T-helper 22 cell (primary cell): ENCODE measurements at regions not wholly inside any gene's neighbourhood (a gene's known extent, or its start where the extent isn't known, plus 50 kb on each side); places are given as distances from the start of the nearest gene placed in this dataset.
"Not testable (repeated sequence)": the region's sequence is repeated elsewhere in the genome, so short reads cannot be mapped to it uniquely, and the experiment has no call there.

Source experiments
- DNase-seq: peaks from one replicate; pipeline ENCODE4 v3.0.0-alpha.2; 2020; ENCODE audit warnings: low read depth

DNA sequence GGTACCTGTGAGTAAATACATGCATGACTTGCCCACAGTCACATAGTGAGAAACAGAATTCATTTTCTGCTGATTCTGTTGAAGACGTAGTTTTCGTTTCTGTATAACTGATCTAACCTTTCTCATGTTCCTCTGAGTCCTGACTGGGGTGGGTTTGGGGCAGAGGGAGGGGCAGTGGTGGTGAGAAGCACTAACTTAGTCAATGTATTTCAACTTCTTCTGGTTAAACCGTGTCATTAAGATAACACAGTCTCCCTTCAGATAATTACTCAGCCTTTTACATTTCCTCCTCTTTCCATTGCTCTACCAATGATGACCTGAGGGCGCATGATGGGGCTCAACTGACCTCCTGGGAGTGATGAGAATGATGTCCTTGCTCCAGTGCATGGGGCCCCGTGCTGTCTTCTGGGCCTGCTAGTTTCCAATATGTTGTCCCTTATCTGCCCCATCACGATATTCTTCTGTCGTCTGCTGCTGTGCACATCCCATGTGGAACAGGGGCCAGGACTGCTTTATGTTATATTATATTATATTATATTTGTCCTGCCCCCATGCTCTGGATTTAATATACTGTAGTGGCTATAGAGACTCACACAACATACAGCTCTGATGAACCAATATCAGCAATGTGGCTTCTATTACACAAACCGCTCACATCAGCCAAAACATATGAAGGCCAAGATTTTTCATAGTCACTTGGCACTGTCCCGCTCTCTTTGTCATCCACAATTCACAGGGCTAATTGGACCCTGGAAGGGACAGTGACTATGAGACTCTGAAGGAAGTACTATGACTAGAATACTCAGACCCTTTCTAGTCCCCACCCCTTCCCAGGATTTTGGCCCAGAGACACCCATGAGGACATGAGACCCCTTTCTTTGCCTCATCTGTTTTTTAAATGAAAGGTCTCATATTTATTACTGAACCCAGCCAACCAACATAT lies 407.1 kb upstream of the MCTP2 start:
- DNase-seq, result no peak

DNA sequence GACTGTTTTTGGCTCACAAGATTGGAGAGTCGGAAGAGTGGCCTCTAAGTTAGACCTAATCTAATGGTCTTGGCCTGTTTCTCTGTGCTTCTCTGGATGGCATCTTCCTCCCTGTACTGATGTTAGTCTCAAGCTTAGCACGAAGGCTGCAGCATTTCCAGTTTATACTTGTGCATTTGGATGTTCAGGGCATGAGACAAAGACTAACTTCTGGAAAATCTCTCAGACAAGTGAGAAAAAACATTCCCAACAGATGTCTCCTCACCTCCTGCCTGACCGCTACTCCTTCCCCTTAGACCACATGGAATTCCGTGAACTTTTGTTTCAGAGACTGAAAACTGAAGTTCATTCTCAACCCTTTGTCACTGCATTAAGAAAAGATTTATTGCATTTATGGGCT lies 410.8 kb upstream of the MCTP2 start:
- DNase-seq, result no peak

DNA sequence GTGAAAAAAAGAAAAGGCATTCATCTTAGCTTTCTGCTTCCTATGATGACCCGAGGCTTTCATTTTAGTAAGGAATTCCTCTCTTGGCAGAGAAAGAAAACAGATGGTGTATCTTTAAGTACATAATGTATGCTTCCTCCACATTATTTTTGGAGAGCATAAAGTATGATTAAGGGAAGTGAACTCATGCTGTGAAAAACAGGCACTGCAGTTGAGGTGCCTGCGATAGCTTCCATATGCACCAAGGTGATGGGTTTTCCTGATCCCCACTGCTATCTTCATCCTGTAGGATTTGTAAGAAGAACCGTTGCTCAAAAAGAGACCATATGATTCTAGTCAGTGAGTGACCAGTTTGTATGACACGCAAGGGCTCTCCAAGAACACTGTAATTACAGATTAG lies 411.5 kb upstream of the MCTP2 start:
- DNase-seq, result no peak

DNA sequence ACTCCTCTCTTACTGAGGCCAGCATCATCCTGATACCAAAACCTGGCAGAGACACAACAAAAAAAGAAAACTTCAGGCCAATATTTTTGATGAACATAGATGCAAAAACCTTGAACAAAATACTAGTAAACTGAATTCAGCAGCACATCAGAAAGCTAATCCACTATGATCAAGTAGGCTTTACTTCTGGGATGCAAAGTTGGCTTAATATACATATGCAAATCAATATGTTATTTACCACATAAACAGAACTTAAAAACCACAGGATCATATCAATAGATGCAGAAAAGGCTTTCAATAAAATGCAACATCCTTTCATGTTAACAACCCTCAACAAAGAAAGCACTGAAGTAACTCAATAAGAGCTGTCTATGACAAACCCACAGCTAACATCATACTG lies 414.5 kb upstream of the MCTP2 start:
- DNase-seq, result no peak

DNA sequence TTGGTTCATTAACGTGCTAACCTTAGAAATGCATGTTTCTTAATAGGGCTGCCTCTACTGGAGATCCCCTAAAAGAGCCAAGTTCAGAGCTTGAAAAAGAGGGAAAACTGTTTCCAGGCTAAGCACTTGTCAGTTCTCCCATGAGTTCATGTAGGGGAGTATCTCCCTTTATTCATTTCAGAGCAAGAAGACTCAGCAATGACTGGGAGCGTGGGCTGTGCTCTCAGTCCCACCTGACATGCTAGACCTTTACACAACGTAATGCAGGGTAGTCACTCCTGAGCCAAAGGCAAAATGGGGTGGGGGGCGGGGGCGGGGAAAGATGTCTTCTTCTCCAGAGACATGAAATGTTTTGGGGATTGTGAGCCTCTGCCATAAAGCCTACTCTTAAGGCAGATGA lies 420.1 kb upstream of the MCTP2 start:
- no peak for DNase-seq

DNA sequence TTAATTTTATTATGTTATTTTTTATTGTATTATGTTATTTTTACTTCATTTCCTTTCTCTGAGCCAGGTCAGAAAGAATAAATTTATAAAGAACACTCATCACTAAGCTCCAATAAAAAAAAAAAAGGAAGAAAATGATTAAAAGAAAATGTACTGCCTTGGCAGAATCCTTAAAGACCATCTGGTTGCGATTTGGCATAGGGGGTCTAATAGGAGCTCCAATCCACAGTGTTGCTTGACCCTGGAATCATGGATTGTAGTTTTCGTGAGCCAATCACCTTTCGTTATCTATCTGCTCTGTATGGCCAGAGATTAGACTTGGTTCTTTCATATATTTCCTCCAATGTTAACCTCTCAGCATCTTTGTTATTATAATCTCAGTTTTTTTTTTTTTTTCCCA lies 421.8 kb upstream of the MCTP2 start:
- DNase-seq, result no peak

DNA sequence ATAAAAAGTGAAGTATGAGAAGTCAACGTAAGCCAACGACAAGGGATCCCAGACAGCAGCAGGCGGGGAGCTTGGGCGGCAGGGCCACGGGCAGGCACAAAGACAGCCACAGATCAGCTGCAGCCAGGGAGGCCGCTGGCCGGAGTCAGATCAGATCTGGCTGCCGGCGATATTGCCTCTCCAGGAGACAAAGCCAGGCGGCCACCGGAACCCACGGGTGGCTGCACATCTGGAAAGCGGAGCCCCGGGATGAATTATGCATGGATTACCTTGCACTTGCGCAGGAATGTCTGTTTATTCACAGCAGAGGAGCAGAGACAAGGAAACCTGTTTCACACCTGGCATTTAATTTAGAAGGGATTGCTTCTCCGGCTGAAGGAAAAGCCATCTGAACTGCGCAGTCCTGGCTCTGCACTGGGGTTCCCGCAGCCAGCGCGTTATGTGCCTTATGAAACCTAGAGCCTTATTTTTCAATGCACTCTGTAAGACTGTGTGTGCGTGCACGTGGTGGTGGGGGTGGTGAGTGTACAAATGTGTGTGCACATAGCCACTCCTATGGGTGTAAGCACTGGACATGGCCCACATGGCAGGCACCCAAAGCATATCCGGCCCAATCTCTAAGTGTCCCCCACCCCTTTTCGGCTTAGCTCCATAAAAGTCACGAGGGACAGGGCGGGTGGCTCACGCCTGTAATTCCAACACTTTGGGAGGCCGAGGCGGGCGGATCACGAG lies 427.8 kb upstream of the MCTP2 start:
- DNase-seq, result no peak

DNA sequence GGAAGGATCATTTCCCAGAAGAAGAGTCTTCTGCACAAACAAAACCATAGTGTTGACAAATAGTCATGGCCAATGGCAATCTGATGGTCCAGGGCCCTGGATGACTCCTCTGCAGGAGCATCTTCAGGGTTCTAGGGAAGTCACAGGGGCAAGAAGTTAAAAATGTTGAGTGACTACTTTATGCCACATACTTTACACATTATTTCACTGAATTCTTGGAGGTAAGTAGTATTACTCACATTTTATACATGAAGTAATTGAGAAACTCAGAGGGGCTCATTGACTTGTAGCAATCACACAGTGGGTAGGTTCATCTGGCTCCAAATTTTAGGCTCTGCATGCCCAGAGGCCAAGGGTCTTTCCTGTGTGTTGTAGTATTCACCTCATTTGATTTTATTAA lies 430.2 kb upstream of the MCTP2 start:
- no peak for DNase-seq

DNA sequence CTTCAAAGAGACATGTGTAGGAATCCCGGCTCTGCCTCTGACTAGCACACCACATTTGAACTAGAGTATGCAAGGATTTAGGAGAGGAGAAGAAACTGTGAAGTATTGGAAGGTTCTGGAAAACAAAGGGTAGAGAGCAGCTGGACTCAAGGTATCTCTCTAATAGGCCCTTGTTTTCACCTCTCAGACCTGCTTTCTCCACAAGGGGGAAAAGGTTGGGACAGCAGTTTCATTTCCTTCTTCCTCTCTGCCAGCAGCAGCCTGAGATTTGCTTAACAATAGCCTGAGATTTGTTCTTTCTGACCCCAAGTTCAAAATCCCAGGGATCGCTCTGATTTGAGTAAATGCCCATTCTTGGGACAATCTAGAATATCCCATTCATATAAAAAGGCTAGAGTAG lies 430.6 kb upstream of the MCTP2 start:
- DNase-seq, result no peak

DNA sequence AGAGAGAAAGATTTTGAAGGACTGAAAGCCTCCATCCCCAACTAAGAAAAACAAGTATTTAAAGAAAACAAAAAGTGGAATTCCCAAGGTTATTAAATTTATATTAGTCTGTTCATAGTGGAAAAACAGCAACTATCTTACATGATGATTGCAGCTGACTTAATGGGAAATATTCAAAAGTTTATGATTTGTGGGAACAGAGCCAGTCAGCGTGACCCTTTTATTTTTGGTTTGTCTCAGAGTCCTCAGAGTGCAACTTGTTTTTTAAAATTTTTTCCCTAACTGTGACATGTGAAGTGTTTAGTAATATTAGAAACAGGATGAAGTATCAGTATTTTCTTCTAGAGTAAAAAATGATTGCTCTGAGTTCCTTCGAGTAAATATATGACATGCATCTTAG lies 441.9 kb upstream of the MCTP2 start:
- DNase-seq, result no peak

DNA sequence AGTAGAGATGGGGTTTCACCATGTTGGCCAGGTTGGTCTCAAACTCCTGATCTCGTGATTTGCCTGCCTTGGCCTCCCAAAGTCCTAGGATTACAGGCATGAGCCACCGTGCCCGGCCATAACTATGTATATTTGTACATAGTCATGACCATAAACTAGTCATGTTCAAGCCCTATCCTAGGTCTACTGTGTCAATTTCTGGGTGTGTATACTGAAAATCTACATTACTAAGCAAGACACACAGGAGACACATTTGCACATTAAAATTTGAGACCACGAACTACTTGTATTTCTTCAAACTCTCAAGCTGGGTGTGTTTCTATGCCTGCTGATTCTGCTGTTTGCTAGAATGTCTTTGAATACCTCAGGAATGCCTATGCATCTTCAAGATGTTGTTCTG lies 451.3 kb upstream of the MCTP2 start:
- no peak for DNase-seq

DNA sequence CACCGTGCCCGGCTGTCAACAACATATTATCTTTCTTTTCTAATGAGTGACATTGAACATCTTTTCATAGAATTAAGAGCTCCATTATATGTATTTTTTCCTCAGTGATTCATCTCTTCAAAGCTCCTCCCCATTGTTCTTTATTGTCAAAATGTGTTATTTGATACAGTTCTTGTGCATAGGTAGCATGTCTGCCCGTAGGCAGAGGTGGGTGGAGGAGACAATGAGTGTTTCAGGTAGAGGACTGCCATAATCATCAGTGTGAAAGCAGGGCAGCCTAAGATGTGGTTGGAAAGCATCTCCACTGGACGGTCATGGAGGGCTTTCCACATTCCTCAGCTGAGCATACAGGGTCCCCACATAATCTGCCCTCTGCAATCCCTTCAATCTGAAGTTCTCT lies 452.0 kb upstream of the MCTP2 start:
- no peak for DNase-seq

DNA sequence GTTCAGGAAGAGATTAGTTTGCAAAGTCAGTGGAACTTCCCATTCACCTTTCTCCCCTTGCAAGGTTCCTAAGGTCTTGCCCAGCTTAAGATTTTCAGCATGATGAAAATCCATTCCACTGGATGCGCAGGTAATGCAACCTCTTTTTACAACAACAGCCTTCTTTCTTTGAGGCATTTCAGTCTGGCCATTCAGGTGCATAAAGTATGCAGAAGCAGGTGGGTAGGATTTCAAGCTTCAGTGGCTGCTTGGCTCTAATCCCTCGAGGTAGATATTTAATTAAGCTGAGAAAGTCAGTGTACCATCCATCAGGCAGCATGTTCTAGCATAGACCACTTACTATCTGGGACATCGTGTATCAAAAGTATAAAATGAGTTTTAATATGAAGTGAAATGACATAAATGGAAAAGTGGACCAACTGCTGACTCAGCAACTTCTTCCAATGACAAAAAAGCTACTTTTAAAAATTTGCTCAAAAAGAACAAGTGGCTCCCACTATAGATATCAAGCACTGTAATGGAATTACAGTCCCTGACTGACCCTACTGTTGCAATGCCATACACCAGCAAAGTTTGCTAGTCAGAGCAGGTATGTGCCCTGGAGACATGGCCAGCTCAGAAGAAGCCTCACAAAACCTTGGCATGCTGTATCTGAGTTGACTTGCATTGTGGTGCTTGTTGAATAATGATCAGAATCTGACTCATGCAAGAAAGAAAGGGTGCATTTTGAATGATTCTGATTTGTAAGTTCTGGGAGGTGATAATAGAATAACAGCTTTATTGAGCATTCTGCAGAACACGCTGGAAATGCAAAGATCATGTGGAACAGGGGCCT lies 459.9 kb upstream of the MCTP2 start:
- no peak for DNase-seq

DNA sequence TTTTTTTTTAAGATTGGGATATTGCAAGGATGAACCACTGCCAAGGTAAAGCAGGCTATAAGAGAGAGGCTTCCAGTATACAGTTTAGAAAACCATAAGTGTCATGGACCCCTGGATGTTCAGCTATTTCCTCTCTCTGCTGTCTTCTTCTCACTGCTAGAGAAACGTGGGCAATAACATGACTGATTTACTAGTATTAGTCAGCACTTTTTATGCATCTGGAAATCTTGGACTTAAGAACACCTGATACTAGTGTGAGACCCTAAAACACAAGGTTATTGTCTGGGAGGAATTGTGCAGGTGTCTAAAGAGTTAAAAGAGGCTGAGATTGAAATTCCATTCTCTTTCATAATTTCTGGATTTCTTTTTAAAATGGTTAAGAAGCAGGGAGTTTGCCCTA lies 460.6 kb upstream of the MCTP2 start:
- DNase-seq, result no peak

DNA sequence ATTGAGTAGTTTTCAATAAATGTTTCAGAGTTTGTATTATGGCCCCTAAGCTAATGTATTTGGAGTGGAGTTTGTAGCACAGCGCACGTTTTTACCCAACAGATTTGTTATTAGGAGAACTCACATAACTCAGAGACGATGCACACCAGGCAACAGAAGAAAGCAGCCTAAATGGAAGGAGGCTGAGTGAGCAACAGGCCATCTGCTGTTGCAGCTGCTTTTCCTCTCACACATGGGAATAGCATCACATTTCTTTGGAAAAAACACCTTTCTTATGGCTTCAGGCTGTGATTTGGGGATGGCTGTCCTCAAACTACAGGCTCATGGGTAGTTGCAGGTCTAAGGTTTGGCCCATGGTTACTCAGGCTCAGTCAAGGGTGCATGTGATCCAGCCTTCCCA lies 469.3 kb upstream of the MCTP2 start:
- no peak for DNase-seq

DNA sequence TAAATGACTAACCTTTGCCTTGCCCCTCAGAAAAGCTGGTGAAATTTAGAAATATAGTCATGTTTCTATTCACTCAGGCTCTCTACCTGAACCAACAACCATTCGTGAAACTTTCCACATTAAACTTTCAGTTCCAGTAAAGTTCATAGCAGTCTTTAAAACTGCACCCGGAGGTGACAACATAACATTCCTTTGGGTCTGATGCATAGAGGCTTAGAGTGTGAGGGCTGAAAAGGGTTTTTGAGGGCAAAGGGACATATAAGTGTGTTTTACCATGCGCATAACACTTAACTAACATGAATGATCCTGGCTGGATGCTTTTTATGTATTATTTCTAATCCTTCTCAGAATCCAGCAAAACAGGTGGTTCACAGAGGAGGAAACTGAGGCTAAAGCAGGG lies 471.7 kb upstream of the MCTP2 start:
- DNase-seq, result no peak

DNA sequence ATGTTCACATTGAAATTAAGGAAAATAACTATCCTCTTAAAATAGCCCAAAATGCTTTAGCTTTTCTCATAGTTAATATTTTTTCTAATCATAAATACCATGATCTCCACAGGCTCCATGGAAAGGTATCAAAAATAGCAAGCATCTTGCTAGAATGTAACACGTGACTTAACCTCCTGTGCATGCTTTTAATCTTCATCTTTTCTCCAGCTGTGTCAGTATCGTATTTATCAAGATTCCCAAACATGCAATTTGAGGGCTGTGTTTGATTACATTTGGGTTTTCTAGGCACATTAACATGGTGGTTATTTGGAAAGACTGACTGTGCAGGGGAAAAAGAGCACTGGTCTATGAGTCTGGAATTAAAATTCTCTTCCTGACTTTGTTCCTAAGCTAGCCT lies 472.5 kb upstream of the MCTP2 start:
- no peak for DNase-seq

DNA sequence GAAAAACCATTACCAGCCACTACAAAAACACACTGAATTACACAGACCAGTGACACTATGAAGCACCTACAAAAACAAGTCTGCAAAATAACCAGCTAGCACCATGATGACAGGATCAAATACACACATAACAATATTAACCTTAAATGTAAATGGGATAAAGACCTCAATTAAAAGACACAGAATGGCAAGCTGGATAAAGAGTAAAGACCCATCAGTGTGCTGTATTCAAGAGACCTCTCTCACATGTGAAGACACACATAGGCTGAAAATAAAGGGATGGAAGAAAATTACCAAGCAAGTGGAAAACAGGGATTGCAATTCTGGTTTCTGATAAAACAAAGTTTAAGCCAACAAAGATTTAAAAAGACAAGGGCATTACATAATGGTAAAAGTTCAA lies 482.7 kb upstream of the MCTP2 start:
- no peak for DNase-seq

DNA sequence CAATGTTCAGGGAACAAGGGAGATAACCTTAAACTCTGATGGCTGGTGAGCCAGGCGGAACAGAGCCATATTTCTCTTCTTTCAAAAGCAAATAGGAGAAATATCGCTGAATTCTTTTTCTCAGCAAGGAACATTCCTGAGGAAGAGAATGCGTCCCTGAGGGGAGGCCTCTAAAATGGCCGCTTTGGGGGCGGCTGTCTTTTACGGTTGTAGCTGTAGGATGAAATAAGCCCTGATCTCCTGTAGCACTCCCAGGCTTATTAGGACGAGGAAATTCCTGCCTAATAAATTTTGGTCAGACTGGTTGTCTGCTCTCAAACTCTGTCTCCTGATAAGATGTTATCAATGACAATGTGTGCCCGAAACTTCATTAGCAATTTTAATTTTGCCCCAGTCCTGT lies 496.4 kb upstream of the MCTP2 start:
- not testable (repeated sequence) for DNase-seq

DNA sequence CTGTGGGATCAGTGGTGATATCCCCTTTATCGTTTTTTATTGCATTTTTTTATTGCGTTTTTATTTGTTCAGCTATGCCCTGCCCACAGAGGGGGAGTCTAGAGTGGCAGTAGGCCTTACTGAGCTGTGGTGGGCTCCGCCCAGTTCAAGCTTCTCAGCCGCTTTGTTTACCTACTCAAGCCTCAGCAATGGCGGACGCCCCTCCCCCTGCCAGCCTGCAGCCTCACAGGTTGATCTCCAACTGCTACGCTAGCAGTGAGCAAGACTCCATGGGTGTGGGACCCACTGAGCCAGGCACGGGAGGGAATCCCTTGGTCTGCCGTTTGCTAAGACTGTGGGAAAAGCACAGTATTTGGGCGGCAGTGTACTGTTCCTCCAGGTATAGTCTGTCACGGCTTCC lies 500.6 kb upstream of the MCTP2 start:
- DNase-seq, result no peak

DNA sequence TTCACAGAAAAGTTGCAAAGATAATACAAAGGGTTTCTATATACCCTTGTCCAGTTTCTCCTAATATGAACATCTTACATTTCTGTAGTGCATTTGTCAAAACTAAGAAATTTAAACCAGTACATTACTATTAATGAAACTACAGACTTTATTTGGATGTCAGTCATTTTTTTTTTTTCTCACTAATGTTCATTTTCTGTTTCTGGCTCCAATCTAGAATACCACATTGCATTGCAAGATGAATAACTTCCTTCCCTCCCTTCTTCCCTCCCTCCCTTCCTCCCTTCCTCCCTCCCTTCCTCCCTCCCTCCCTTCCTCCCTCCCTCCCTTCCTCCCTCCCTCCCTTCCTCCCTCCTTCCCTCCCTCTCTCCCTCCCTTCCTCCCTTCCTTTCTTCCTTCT lies 509.2 kb upstream of the MCTP2 start:
- no peak for DNase-seq

DNA sequence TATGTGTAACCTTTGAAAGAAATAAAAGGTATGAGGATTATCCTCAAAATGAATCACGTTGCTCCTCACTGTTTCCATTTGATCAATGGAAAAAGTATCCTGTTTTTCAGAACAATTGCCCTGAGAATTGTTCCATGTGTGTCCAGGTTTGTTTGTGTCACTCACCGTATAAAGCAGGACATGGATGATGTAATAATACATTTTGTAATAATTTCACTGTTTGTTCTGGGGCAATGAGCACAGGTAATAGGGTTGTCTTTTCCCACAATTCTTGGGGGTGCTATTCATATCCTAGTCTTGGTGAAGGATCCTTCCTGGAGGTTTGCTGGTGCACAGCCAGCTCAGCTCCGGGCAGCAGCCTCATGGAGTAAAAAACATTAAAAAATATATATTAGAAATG lies 510.8 kb upstream of the MCTP2 start:
- DNase-seq, result no peak

DNA sequence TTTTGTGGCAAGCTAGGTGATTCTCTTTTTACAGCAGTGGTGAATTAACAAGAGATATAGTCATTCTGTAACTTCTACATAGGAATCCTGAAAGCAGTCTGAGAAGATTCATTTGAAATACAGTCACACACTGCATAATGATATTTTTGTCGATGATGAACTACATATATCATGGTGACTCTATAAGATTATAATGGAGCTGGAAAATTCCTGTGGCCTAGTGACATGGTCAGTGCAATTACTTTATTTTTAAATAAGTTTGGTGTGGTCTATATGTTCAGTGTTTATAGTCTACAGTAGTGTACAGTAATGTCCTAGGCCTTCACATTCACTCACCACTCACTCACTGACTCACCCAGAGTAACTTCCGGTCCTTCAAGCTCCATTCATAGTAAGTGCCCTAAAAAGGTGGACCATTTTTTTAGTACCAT lies 511.4 kb upstream of the MCTP2 start:
- DNase-seq, result no peak
